IMR-90 (cell line): ENCODE measurements at regions not wholly inside any gene's neighbourhood (a gene's known extent, or its start where the extent isn't known, plus 50 kb on each side); places are given as distances from the start of the nearest gene placed in this dataset.

Experiments
- ATAC-seq: fragments of 200-7000 bp; cut with Tn5 transposase; 2 replicates; pipeline ENCODE4 v1.9.1; 2020; ENCODE audit warnings: low read depth, mild to moderate bottlenecking, moderate library complexity
- BruUV-seq: library from RNA; stranded (reverse); fragments of 400-500 nt; replicated peaks from 2 replicates; lab custom pipeline; 2021; lab: Mats Ljungman, UMichigan
- CTCF ChIA-PET: fragments of 300-600 bp; formaldehyde crosslinking; extraction: SDS; loops from one replicate; lab custom pipeline; 2021; ENCODE audit warnings: antibody characterized with exemption; lab: Yijun Ruan, JAX
- POLR2A ChIA-PET: fragments of 300-600 bp; sonication (Branson Sonifier 250); formaldehyde crosslinking; loops from one replicate; lab custom pipeline; 2022; ENCODE audit warnings: antibody characterized with exemption; ENCODE audit not compliant: unreplicated experiment; lab: Charles Lee
- DNase-seq: peaks from one replicate; pipeline ENCODE4 v3.0.0; 2013
- H2AFZ ChIP-seq: replicated peaks from 2 replicates; pipeline ENCODE3; 2013; ENCODE audit warnings: low read length, mild to moderate bottlenecking; ENCODE audit not compliant: poor library complexity
- H2AK5ac ChIP-seq: 2 replicates; pipeline ENCODE4 v1.6.1; 2013; ENCODE audit warnings: low read depth, low read length, inconsistent platforms
- H2AK9ac ChIP-seq: replicated peaks from 2 replicates; pipeline ENCODE3; 2013; ENCODE audit warnings: mild to moderate bottlenecking, low read depth, low read length, moderate library complexity; ENCODE audit not compliant: poor library complexity
- H2BK120ac ChIP-seq: 2 replicates; pipeline ENCODE4 v1.6.1; 2013; ENCODE audit warnings: low read depth, low read length, inconsistent platforms
- H2BK15ac ChIP-seq: 3 replicates; pipeline ENCODE4 v1.6.1; 2013; ENCODE audit warnings: low read depth, low read length, inconsistent platforms
- H2BK20ac ChIP-seq: 2 replicates; pipeline ENCODE4 v1.6.1; 2013; ENCODE audit warnings: low read depth, mild to moderate bottlenecking, inconsistent platforms, low read length, moderate library complexity
- H2BK5ac ChIP-seq: 2 replicates; pipeline ENCODE4 v1.6.1; 2013; ENCODE audit warnings: mild to moderate bottlenecking, low read depth, low read length, inconsistent platforms; ENCODE audit not compliant: poor library complexity, severe bottlenecking
- H3K14ac ChIP-seq: replicated peaks from 2 replicates; pipeline ENCODE4 v1.6.1; 2013; ENCODE audit warnings: low read depth, low read length, inconsistent platforms
- H3K18ac ChIP-seq: 2 replicates; pipeline ENCODE4 v1.6.1; 2013; ENCODE audit warnings: low read depth, low read length, control low read depth
- H3K23ac ChIP-seq: 2 replicates; pipeline ENCODE4 v1.6.1; 2013; ENCODE audit warnings: low read depth, low read length, inconsistent platforms
- H3K27ac ChIP-seq: 2 replicates; pipeline ENCODE4 v1.5.1; 2013; ENCODE audit warnings: mild to moderate bottlenecking, control low read depth, low read length; ENCODE audit not compliant: insufficient read depth
- H3K27me3 ChIP-seq: 2 replicates; pipeline ENCODE4 v1.6.1; 2013; ENCODE audit warnings: low read length; ENCODE audit not compliant: control insufficient read depth, insufficient read depth
- H3K36me3 ChIP-seq: 2 replicates; pipeline ENCODE4 v1.6.1; 2013; ENCODE audit warnings: low read length, mixed read lengths; ENCODE audit not compliant: control insufficient read depth, insufficient read depth
- H3K4ac ChIP-seq: 2 replicates; pipeline ENCODE4 v1.6.1; 2013; ENCODE audit warnings: low read depth, low read length, inconsistent platforms
- H3K4me1 ChIP-seq: 2 replicates; pipeline ENCODE4 v1.6.1; 2013; ENCODE audit warnings: low read length, mixed read lengths; ENCODE audit not compliant: control insufficient read depth, insufficient read depth
- H3K4me2 ChIP-seq: 2 replicates; pipeline ENCODE4 v1.6.1; 2013; ENCODE audit warnings: low read depth, mild to moderate bottlenecking, control low read depth, low read length, moderate library complexity
- H3K4me3 ChIP-seq: 2 replicates; pipeline ENCODE4 v1.5.1; 2013; ENCODE audit warnings: low read depth, mild to moderate bottlenecking, control low read depth, low read length, moderate library complexity; ENCODE audit not compliant: insufficient read depth
- H3K56ac ChIP-seq: 2 replicates; pipeline ENCODE4 v1.6.1; 2013; ENCODE audit warnings: low read length, inconsistent platforms; ENCODE audit not compliant: insufficient read depth; ENCODE audit errors: extremely low read depth
- H3K79me1 ChIP-seq, 2 experiments: 2 replicates each; pipeline ENCODE4 v1.6.1; 2013; ENCODE audit warnings: low read length in 2 of 2, inconsistent platforms in 1 of 2, low read depth in 1 of 2
- H3K9ac ChIP-seq: 2 replicates; pipeline ENCODE4 v1.6.1; 2013; ENCODE audit warnings: low read depth, low read length, control low read depth
- H3K9me1 ChIP-seq: 2 replicates; pipeline ENCODE4 v1.6.1; 2013; ENCODE audit warnings: low read length, inconsistent platforms; ENCODE audit not compliant: insufficient read depth
- H3K9me3 ChIP-seq: 2 replicates; pipeline ENCODE4 v1.6.1; 2013; ENCODE audit warnings: low read length; ENCODE audit not compliant: control insufficient read depth, insufficient read depth
- H4K20me1 ChIP-seq: 2 replicates; pipeline ENCODE4 v1.6.1; 2013; ENCODE audit warnings: low read length, inconsistent platforms; ENCODE audit not compliant: insufficient read depth
- H4K5ac ChIP-seq: 2 replicates; pipeline ENCODE4 v1.6.1; 2013; ENCODE audit warnings: mild to moderate bottlenecking, low read depth, low read length, control low read depth
- H4K8ac ChIP-seq, 2 experiments: 2 replicates each; pipeline ENCODE4 v1.6.1; 2013; ENCODE audit warnings: low read depth in 2 of 2, low read length in 2 of 2, control low read depth in 1 of 2, inconsistent platforms in 1 of 2
- H4K91ac ChIP-seq: 2 replicates; pipeline ENCODE4 v1.6.1; 2013; ENCODE audit warnings: low read depth, low read length, inconsistent platforms; ENCODE audit not compliant: insufficient read depth
- BHLHE40 ChIP-seq: fragments of 150-350 bp; IDR thresholded peaks from 2 replicates; pipeline ENCODE4 v1.6.1; 2016; ENCODE audit warnings: mild to moderate bottlenecking, low read depth, low read length
- CEBPB ChIP-seq: IDR thresholded peaks from 2 replicates; pipeline ENCODE4 v1.6.1; 2012; ENCODE audit warnings: low read depth, low read length, improper control_type of control experiment
- CHD1 ChIP-seq: IDR thresholded peaks from 2 replicates; pipeline ENCODE4 v1.6.1; 2012; ENCODE audit warnings: low read depth, low read length, improper control_type of control experiment
- CTCF ChIP-seq: conservative IDR thresholded peaks from 2 replicates; pipeline ENCODE4 v1.5.1; 2012; ENCODE audit warnings: mild to moderate bottlenecking, low read depth, low read length, improper control_type of control experiment
- ELK1 ChIP-seq: fragments of 150-350 bp; IDR thresholded peaks from 2 replicates; pipeline ENCODE4 v1.6.1; 2016; ENCODE audit warnings: low read depth, mild to moderate bottlenecking, low read length, moderate library complexity, borderline replicate concordance
- FOS ChIP-seq: fragments of 150-350 bp; IDR thresholded peaks from 2 replicates; pipeline ENCODE4 v1.6.1; 2016; ENCODE audit warnings: low read depth, low read length
- MAFK ChIP-seq: IDR thresholded peaks from 2 replicates; pipeline ENCODE4 v1.6.1; 2012; ENCODE audit warnings: low read depth, low read length, improper control_type of control experiment
- MAZ ChIP-seq: IDR thresholded peaks from 2 replicates; pipeline ENCODE4 v1.6.1; 2012; ENCODE audit warnings: low read depth, mild to moderate bottlenecking, low read length, improper control_type of control experiment, moderate library complexity, borderline replicate concordance
- MXI1 ChIP-seq: IDR thresholded peaks from 2 replicates; pipeline ENCODE4 v1.6.1; 2012; ENCODE audit warnings: low read depth, mild to moderate bottlenecking, low read length, moderate library complexity, borderline replicate concordance
- NFE2L2 ChIP-seq: fragments of 150-350 bp; IDR thresholded peaks from 2 replicates; pipeline ENCODE4 v1.6.1; 2016; ENCODE audit warnings: low read depth, mild to moderate bottlenecking, low read length
- POLR2A ChIP-seq: IDR thresholded peaks from 2 replicates; pipeline ENCODE4 v1.6.1; 2012; ENCODE audit warnings: mild to moderate bottlenecking, low read depth, low read length
- RAD21 ChIP-seq: IDR thresholded peaks from 2 replicates; pipeline ENCODE4 v1.6.1; 2012; ENCODE audit warnings: low read length, improper control_type of control experiment
- RCOR1 ChIP-seq: IDR thresholded peaks from 2 replicates; pipeline ENCODE4 v1.6.1; 2012; ENCODE audit warnings: mild to moderate bottlenecking, low read length, improper control_type of control experiment; ENCODE audit not compliant: insufficient replicate concordance
- RFX5 ChIP-seq: IDR thresholded peaks from 2 replicates; pipeline ENCODE4 v1.8.0; 2012; ENCODE audit warnings: low read depth, mild to moderate bottlenecking, low read length, moderate library complexity
- SMC3 ChIP-seq: fragments of 150-350 bp; IDR thresholded peaks from 2 replicates; pipeline ENCODE4 v1.6.1; 2016; ENCODE audit warnings: low read depth, mild to moderate bottlenecking, antibody characterized with exemption, low read length, moderate library complexity
- USF2 ChIP-seq: fragments of 150-350 bp; IDR thresholded peaks from 2 replicates; pipeline ENCODE4 v1.6.1; 2017; ENCODE audit warnings: mild to moderate bottlenecking, antibody characterized with exemption, low read length, low read depth
- dilution Hi-C: fragments of 300-500 bp; cut with HindIII; formaldehyde crosslinking; loops from one replicate; pipeline ENCODE4 v1.14.3; 2018; ENCODE audit warnings: low sequenced_read_pairs; ENCODE audit not compliant: unreplicated experiment
- in situ Hi-C: fragments of 300-500 bp; cut with MboI; formaldehyde crosslinking; loops from 3 replicates; pipeline ENCODE4 v1.14.3; 2019; ENCODE audit warnings: low sequenced_read_pairs, inconsistent platforms, mixed read lengths
- intact Hi-C: fragments of 100-400 bp; cut with micrococcal nuclease; formaldehyde crosslinking; loops from 2 replicates; pipeline ENCODE4 v1.10.0; 2022

GRCh38 chr4:33948921-33949320 is 2295.4 kb downstream of the ARAP2 start:
- no peak overlapping the region for H3K14ac ChIP-seq
- H2BK20ac ChIP-seq: no peak overlapping the region
- H2AK9ac ChIP-seq: no peak overlapping the region
- H2AK5ac ChIP-seq: no peak overlapping the region
- no peak overlapping the region for H2BK120ac ChIP-seq
- intact Hi-C loops (no loop called here), in situ Hi-C loops (no loop called here), dilution Hi-C loops (no loop called here)
- TF ChIP-seq RAD21 (no peak), RFX5 (no peak), MXI1 (no peak), POLR2A (no peak), CTCF (no peak), ELK1 (no peak), NFE2L2 (no peak), MAZ (no peak), MAFK (no peak), USF2 (no peak), BHLHE40 (no peak), RCOR1 (no peak), CHD1 (no peak), FOS (no peak), CEBPB (no peak), SMC3 (no peak)
- H3K27ac ChIP-seq: no peak overlapping the region
- H3K9ac ChIP-seq: no peak overlapping the region
- no peaks in the 10 kb centered on the region for H4K20me1 ChIP-seq
- no peak overlapping the region for H4K5ac ChIP-seq
- ChIA-PET CTCF (no interaction called here), POLR2A (no interaction called here)
- no peak for ATAC-seq
- no TSS peak for BruUV-seq
- H3K4me1 ChIP-seq: no peaks in the 10 kb centered on the region
- DNase-seq: no peak
- no peak overlapping the region for H3K4me2 ChIP-seq
- H3K56ac ChIP-seq: no peak overlapping the region
- no peak overlapping the region for H2AFZ ChIP-seq
- H4K91ac ChIP-seq: no peak overlapping the region
- no peaks in the 10 kb centered on the region for H3K27me3 ChIP-seq
- no peaks in the 10 kb centered on the region for H3K79me1 ChIP-seq
- H2BK15ac ChIP-seq: no peak overlapping the region
- no peaks in the 10 kb centered on the region for H3K9me3 ChIP-seq
- no peaks in the 10 kb centered on the region for H3K36me3 ChIP-seq
- no peak overlapping the region for H3K4ac ChIP-seq
- no peak overlapping the region for H3K23ac ChIP-seq
- no peak overlapping the region for H3K18ac ChIP-seq
- H3K4me3 ChIP-seq: no peak overlapping the region
- H3K9me1 ChIP-seq: no peaks in the 10 kb centered on the region
- no peak overlapping the region for H2BK5ac ChIP-seq
- H4K8ac ChIP-seq: no peak overlapping the region
